Islet precursor cell (in vitro differentiated cells): ENCODE measurements at regions not wholly inside any gene's neighbourhood (a gene's known extent, or its start where the extent isn't known, plus 50 kb on each side); places are given as distances from the start of the nearest gene placed in this dataset.
A peak's percentile ranks its signal among the peaks of the same experiment; 100 is the strongest.
"Not testable (repeated sequence)": the region's sequence is repeated elsewhere in the genome, so short reads cannot be mapped to it uniquely, and the experiment has no call there.

Source experiments
- DNase-seq: peaks from one replicate; pipeline ENCODE4 v3.0.0-alpha.2; 2018

- DNase-seq, result no peak
These were observed 74.7 kb downstream of the LPAR4 start for GRCh38 chrX:78822157-78822690.

GRCh38 chrX:78831523-78831922 lies 84.0 kb downstream of the LPAR4 start:
- no peak for DNase-seq

- peak; percentile 51 for DNase-seq
These were observed 91.2 kb downstream of the LPAR4 start for GRCh38 chrX:78838709-78839108.

- peak; percentile 56 for DNase-seq
These were observed 92.2 kb downstream of the LPAR4 start for GRCh38 chrX:78839711-78840110.

DNA sequence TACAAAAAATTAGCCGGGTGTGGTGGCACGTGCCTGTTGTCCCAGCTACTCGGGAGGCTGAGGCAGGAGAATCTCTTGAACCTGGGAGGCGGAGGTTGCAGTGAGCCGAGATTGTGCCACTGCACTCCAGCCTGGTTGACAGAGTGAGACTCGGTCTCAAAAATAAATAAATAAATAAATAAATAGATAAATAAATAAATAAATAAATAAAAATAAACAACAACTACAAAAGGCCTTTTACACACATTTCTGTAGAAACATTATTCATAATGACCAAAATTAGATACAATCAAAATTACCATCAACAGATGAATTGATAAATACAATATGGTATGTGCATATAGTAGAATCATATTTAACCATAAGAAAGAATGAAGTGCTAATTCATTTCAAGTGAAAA lies 96.7 kb downstream of the LPAR4 start:
- DNase-seq, result not testable (repeated sequence)

GRCh38 chrX:78881248-78881647 lies 63.9 kb upstream of the P2RY10 start:
- not testable (repeated sequence) for DNase-seq

GRCh38 chrX:78886550-78886949 lies 58.6 kb upstream of the P2RY10 start:
- DNase-seq, result no peak
